H1 (cell line): ENCODE measurements at regions not wholly inside any gene's neighbourhood (a gene's known extent, or its start where the extent isn't known, plus 50 kb on each side); places are given as distances from the start of the nearest gene placed in this dataset.
"Not testable (repeated sequence)": the region's sequence is repeated elsewhere in the genome, so short reads cannot be mapped to it uniquely, and the experiment has no call there.

Experiments used
- CTCF ChIA-PET: fragments of 300-600 bp; sonication (Branson Sonifier 250); formaldehyde crosslinking; loops from one replicate; lab custom pipeline; 2021; ENCODE audit not compliant: partially characterized antibody; lab: Charles Lee
- POLR2A ChIA-PET: fragments of 300-600 bp; sonication (Branson Sonifier 250); formaldehyde crosslinking; loops from one replicate; lab custom pipeline; 2021; ENCODE audit warnings: inconsistent platforms; ENCODE audit not compliant: partially characterized antibody; lab: Charles Lee
- DNase-seq, 2 experiments: peaks; one replicate each; pipeline versions ENCODE4 v3.0.0 to v3.0.0-alpha.2; 2010 to 2022; ENCODE audit warnings: low spot score in 2 of 2, low read depth in 1 of 2, mixed read lengths in 1 of 2
- FAIRE-seq: peaks from 2 replicates; lab custom pipeline; 2011; peaks lifted over from hg19 to GRCh38; lab: Jason Lieb, UNC
- H2AFZ ChIP-seq: 2 replicates; pipeline ENCODE4 v1.8.1; 2012; ENCODE audit warnings: low read length, inconsistent platforms
- H2AK5ac ChIP-seq: 2 replicates; pipeline ENCODE4 v1.6.1; 2013; ENCODE audit warnings: low read depth, low read length
- H2BK120ac ChIP-seq: replicated peaks from 2 replicates; pipeline ENCODE3; 2013; ENCODE audit warnings: low read depth, low read length, inconsistent platforms
- H2BK12ac ChIP-seq: 2 replicates; pipeline ENCODE4 v1.6.1; 2013; ENCODE audit warnings: low read depth, low read length
- H2BK15ac ChIP-seq: 2 replicates; pipeline ENCODE4 v1.6.1; 2013; ENCODE audit warnings: low read length
- H2BK20ac ChIP-seq: 2 replicates; pipeline ENCODE4 v1.6.1; 2013; ENCODE audit warnings: low read length
- H2BK5ac ChIP-seq: 2 replicates; pipeline ENCODE4 v1.6.1; 2013; ENCODE audit warnings: low read depth, low read length
- H3K14ac ChIP-seq: 2 replicates; pipeline ENCODE4 v1.6.1; 2013; ENCODE audit warnings: inconsistent platforms; ENCODE audit not compliant: insufficient read length
- H3K18ac ChIP-seq: 2 replicates; pipeline ENCODE4 v1.6.1; 2013; ENCODE audit warnings: low read length; ENCODE audit errors: extremely low read depth
- H3K23ac ChIP-seq: 2 replicates; pipeline ENCODE4 v1.6.1; 2013; ENCODE audit warnings: inconsistent platforms; ENCODE audit not compliant: insufficient read length
- H3K23me2 ChIP-seq: 2 replicates; pipeline ENCODE4 v1.6.1; 2013; ENCODE audit warnings: low read depth, low read length
- H3K27ac ChIP-seq: 2 replicates; pipeline ENCODE4 v1.6.1; 2011; ENCODE audit warnings: low read depth, low read length, inconsistent platforms
- H3K27me3 ChIP-seq, 4 experiments: replicated peaks in 1 of 4; 1 replicate in 1 of 4; 2 replicates in 3 of 4; pipeline versions ENCODE4 v1.6.1 to v1.8.1; 2011 to 2013; ENCODE audit warnings: low read length in 3 of 4, mild to moderate bottlenecking in 3 of 4, inconsistent platforms in 2 of 4, mixed read lengths in 2 of 4, moderate library complexity in 1 of 4; ENCODE audit not compliant: control insufficient read depth in 3 of 4, insufficient read depth in 3 of 4; ENCODE audit errors: extremely low read depth in 1 of 4
- H3K36me3 ChIP-seq, 4 experiments: 2 replicates each; pipeline versions ENCODE4 v1.6.1 to v1.8.1; 2011 to 2013; ENCODE audit warnings: mild to moderate bottlenecking in 4 of 4, low read length in 3 of 4, moderate library complexity in 2 of 4, control low read depth in 1 of 4, inconsistent platforms in 1 of 4; ENCODE audit not compliant: insufficient read depth in 4 of 4, control insufficient read depth in 2 of 4
- H3K4ac ChIP-seq: replicated peaks from 2 replicates; pipeline ENCODE3; 2013; ENCODE audit warnings: low read length, low read depth, mixed read lengths, inconsistent platforms; ENCODE audit not compliant: insufficient read length
- H3K4me1 ChIP-seq, 4 experiments: replicated peaks in 1 of 4; 1 replicate in 1 of 4; 2 replicates in 3 of 4; pipeline versions ENCODE4 v1.6.1 to v1.8.1; 2011 to 2013; ENCODE audit warnings: low read length in 3 of 4, inconsistent platforms in 2 of 4, mixed read lengths in 1 of 4; ENCODE audit not compliant: insufficient read depth in 4 of 4, control insufficient read depth in 3 of 4
- H3K4me2 ChIP-seq, 2 experiments: 2 replicates each; pipeline versions ENCODE4 v1.6.1 to v1.8.1; 2011 to 2013; ENCODE audit warnings: low read depth in 2 of 2, low read length in 2 of 2, control low read depth in 1 of 2, inconsistent platforms in 1 of 2, mild to moderate bottlenecking in 1 of 2; ENCODE audit not compliant: insufficient read depth in 1 of 2
- H3K4me3 ChIP-seq, 4 experiments: fragments of 200-600, 300-600 bp in 1 of 4; sonication (generic), shearing (Covaris generic), sonication (Bioruptor Twin) in 1 of 4; 2 replicates each; pipeline versions ENCODE4 v1.5.1 to v1.8.1; 2011 to 2016; ENCODE audit warnings: low read length in 4 of 4, low read depth in 3 of 4, control low read depth in 2 of 4, inconsistent platforms in 2 of 4, mild to moderate bottlenecking in 2 of 4, mixed read lengths in 1 of 4, moderate library complexity in 1 of 4; ENCODE audit not compliant: insufficient read depth in 2 of 4; ENCODE audit errors: extremely low read depth in 1 of 4
- H3K56ac ChIP-seq: replicated peaks from 2 replicates; pipeline ENCODE3; 2013; ENCODE audit warnings: low read depth, mild to moderate bottlenecking, mixed read lengths, low read length, inconsistent platforms; ENCODE audit not compliant: insufficient read length
- H3K79me1 ChIP-seq: 2 replicates; pipeline ENCODE4 v1.6.1; 2013; ENCODE audit warnings: low read depth, low read length, control low read depth
- H3K79me2 ChIP-seq, 2 experiments: 2 replicates each; pipeline versions ENCODE4 v1.6.1 to v1.8.1; 2012 to 2013; ENCODE audit warnings: low read length in 2 of 2, mild to moderate bottlenecking in 2 of 2, inconsistent platforms in 1 of 2; ENCODE audit not compliant: insufficient read depth in 2 of 2, control insufficient read depth in 1 of 2
- H3K9ac ChIP-seq, 4 experiments: replicated peaks in 1 of 4; 1 replicate in 1 of 4; 2 replicates in 3 of 4; pipeline versions ENCODE4 v1.6.1 to v1.8.1; 2011 to 2013; ENCODE audit warnings: low read depth in 3 of 4, low read length in 3 of 4, control low read depth in 2 of 4, mild to moderate bottlenecking in 2 of 4, moderate library complexity in 2 of 4, inconsistent platforms in 1 of 4; ENCODE audit errors: extremely low read depth in 1 of 4
- H3K9me3 ChIP-seq, 2 experiments: 2 replicates each; pipeline versions ENCODE4 v1.6.1 to v1.8.1; 2012 to 2013; ENCODE audit warnings: mild to moderate bottlenecking in 2 of 2, moderate library complexity in 2 of 2, control low read depth in 1 of 2, inconsistent platforms in 1 of 2, low read depth in 1 of 2, low read length in 1 of 2, mixed read lengths in 1 of 2; ENCODE audit not compliant: insufficient read depth in 2 of 2
- H4K20me1 ChIP-seq, 2 experiments: replicated peaks in 1 of 2; 2 replicates each; pipeline versions ENCODE3 to v1.8.1; 2011 to 2013; ENCODE audit warnings: inconsistent platforms in 2 of 2, low read length in 2 of 2, mild to moderate bottlenecking in 1 of 2; ENCODE audit not compliant: insufficient read depth in 2 of 2, control insufficient read depth in 1 of 2
- H4K5ac ChIP-seq: 2 replicates; pipeline ENCODE4 v1.6.1; 2013; ENCODE audit warnings: low read length, low read depth, mixed read lengths, inconsistent platforms; ENCODE audit not compliant: insufficient read length
- H4K8ac ChIP-seq: 2 replicates; pipeline ENCODE4 v1.8.0; 2013; ENCODE audit warnings: mild to moderate bottlenecking, moderate library complexity, low read length, inconsistent platforms; ENCODE audit not compliant: insufficient read depth; ENCODE audit errors: extremely low read depth
- H4K91ac ChIP-seq: replicated peaks from 2 replicates; pipeline ENCODE3; 2013; ENCODE audit warnings: low read length, mixed read lengths, inconsistent platforms; ENCODE audit not compliant: insufficient read length
- WGBS, 2 experiments: shearing (Covaris generic) in 1 of 2; methylation state at CpG; one replicate each; pipeline versions ENCODE4 v1.1.6 to v1.1.7; 2013 to 2015; ENCODE audit warnings: low lambda C conversion rate in 2 of 2, mixed read lengths in 2 of 2, inconsistent platforms in 1 of 2, low coverage in 1 of 2, missing lambda C conversion rate in 1 of 2; ENCODE audit not compliant: insufficient replicate concordance in 2 of 2, insufficient coverage in 1 of 2, insufficient read length in 1 of 2; ENCODE audit errors: extremely low coverage in 1 of 2, missing lambda C conversion rate in 1 of 2; 5-methylcytosine and 5-hydroxymethylcytosine counted together

GRCh38 chr17:15850071-15850470 lies 94.9 kb upstream of the ADORA2B start:
- H3K23me2 ChIP-seq, H2BK12ac ChIP-seq, H4K20me1 ChIP-seq, H3K27ac ChIP-seq, DNase-seq, H3K79me2 ChIP-seq, H3K36me3 ChIP-seq, H3K4me2 ChIP-seq, POLR2A ChIA-PET, H4K5ac ChIP-seq, H3K4ac ChIP-seq, H3K4me3 ChIP-seq, H3K9ac ChIP-seq, H2BK120ac ChIP-seq, H2AK5ac ChIP-seq, H2AFZ ChIP-seq, H3K9me3 ChIP-seq, H2BK20ac ChIP-seq, H3K18ac ChIP-seq, H3K23ac ChIP-seq, H3K79me1 ChIP-seq, H2BK5ac ChIP-seq, FAIRE-seq, H4K91ac ChIP-seq, H3K56ac ChIP-seq, H3K4me1 ChIP-seq, H3K14ac ChIP-seq, H2BK15ac ChIP-seq, H3K27me3 ChIP-seq, H4K8ac ChIP-seq: not testable (repeated sequence)
- CTCF ChIA-PET = interaction anchor here (2.0 kb wide), 1 partner anchor 148 kb away, joined by 10 read pairs; no protein-coding TSS in a partner anchor
- WGBS, 2 experiments = 66% methylated on average over 2 of the region's 2 CpGs; no CpG with 5 or more reads in 1 of the 2 experiments

DNA sequence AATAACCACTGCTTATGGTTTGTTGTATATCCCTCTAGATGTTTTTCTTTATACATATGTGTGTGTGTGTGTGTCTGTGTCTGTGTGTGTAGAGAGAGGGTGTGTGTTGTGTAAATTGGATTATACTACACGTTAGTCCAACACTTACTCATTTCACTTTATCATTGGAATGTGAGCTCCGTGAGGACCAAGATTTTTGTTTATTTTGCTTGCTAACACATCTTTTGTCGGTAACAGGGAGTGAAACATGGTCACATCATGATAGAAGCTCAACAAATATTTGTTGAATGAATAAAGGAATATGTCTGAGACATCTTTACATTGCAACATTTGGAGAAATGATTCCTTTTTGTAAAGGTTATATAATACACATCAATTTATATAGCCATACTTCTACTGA lies 94.2 kb upstream of the ADORA2B start:
- H3K23ac ChIP-seq, POLR2A ChIA-PET, FAIRE-seq, H3K9ac ChIP-seq, H2BK120ac ChIP-seq, H3K79me2 ChIP-seq, H2BK12ac ChIP-seq, H3K23me2 ChIP-seq, H3K4me3 ChIP-seq, H3K14ac ChIP-seq, H2BK5ac ChIP-seq, DNase-seq, H2BK15ac ChIP-seq, H3K27me3 ChIP-seq, H4K20me1 ChIP-seq, H3K18ac ChIP-seq, H4K5ac ChIP-seq, H2AFZ ChIP-seq, H3K4ac ChIP-seq, H2AK5ac ChIP-seq, H3K9me3 ChIP-seq, H4K8ac ChIP-seq, H2BK20ac ChIP-seq, H3K4me2 ChIP-seq, H3K27ac ChIP-seq, H3K36me3 ChIP-seq, H4K91ac ChIP-seq, H3K4me1 ChIP-seq, H3K79me1 ChIP-seq, H3K56ac ChIP-seq: not testable (repeated sequence)
- CTCF ChIA-PET = interaction anchor here (0.6 to 2.0 kb wide), 2 partner anchors 147 to 160 kb away, joined by 3 to 10 read pairs; no protein-coding TSS in a partner anchor
- 82% methylated on average over 3 of the region's 3 CpGs; no CpG with 5 or more reads in 1 of the 2 experiments for whole genome bisulfite sequencing, 2 experiments
